RKO (cell line): ENCODE measurements at regions not wholly inside any gene's neighbourhood (a gene's known extent, or its start where the extent isn't known, plus 50 kb on each side); places are given as distances from the start of the nearest gene placed in this dataset.

ENCODE experiments used
- DNase-seq: peaks from one replicate; pipeline ENCODE4 v3.0.0-alpha.2; 2016; ENCODE audit warnings: low spot score

DNA sequence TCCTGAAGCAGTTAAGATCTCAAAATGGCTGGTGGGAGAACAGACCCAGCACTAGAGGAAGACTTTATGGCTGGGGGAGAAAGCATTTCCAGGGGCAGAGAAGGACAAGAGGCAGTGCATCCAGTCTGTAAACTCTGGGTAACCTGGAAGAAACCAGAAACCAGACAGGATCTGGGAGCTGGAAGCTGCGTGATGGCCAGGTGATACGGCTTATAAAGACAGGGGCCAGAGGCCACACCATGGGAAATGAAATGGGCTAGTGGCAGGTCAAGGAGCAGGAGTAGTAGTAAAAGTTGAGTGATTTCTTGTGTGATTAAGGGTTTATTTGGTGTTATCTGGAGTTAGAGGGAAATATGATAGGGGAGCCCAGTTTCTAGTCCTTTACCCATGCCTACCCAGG lies 144.7 kb upstream of the ARRDC4 start:
- DNase-seq, result no peak

DNA sequence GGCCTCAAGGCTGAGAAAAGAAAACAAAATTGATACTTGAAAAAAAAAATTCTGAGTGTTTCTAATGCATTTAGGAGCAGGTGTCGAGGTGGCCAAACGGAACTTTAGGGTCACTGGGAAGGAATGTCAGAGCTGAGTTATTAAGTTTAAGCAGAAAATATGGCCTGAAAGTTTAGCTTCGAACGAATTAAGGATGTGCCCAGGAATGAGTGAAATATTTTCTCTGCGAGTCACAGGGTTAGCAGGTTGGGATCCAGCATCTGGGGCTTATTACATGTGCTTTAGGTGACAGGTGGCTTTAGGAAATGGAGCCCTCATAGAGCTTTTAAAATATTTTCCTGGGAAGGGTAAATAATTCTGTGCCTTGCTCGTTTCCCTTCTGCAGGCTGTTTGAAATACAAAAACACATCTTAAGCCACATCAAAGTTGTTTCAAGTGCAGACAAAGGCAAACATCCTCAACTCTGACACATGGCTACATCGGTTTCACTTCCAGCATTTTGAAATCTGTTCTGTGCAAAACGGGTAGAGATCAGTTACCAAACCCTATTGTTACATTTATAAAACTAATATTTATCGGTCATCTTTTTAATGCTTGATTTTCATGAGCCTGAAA lies 143.1 kb upstream of the ARRDC4 start:
- DNase-seq, result no peak

DNA sequence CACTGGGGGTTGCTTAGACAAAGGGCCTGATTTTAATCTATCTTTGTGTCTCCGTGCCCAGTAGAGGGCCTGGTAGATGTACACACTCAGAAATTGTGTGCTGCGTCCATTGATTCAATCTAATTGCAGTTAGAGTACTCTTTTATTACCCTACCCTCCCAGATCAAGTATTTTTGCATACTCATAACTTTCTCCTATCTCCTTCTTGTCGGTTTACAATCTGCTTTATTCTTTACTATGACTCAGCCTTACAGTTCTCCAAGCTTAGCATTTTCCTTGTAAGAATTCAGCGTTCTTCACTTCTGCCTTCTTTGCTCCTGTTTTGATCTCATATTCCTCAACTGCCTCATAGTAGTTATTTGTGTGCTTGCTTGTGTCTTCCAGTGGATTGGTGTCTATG lies 124.5 kb upstream of the ARRDC4 start:
- DNase-seq, result no peak

DNA sequence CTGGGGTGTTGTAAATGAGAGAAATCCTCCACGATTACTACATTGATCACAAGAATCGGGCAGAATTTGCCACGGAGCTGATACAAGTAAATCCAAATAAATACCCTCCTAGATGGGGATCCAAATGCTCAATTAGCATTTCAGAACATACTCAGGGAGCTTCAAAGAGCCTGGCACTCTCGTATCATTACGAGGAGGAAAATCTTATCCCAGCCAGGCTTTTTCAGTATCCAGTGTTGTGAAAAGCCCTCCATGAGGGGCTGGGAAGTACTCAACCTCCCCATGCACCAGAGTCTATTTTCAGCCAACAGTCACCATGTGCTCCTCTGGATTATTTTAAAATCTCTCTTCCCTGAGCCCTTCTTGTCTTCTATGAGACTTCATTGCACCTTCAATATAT lies 122.6 kb upstream of the ARRDC4 start:
- no peak for DNase-seq

DNA sequence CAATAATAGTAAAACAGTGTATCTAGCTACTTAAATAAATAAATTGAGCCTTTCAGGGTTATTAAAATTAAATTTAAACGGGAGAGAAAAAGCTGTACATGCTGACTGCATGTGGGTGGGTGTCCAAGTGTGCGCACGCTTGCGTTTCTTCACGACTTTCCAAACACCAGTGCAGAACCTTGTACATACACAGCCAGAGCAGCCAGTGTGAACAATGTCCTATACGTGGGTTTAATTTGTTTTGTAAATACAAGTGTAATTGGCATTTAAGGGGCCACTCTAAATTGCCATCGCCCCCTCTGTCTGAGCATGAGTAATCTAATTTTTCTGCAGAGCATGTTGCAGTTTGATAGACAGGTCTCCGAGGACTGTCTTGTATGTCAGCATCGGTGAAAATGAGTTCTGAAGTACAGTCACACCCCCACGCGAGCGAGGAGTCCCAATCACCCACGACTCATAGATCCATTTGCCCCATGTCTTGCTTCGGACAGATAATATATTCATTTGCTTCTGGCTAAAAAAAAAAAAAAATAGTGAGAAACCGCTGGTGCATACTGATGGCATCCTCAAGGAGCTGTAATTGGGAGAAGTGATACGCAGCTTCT lies 121.8 kb upstream of the ARRDC4 start:
- no peak for DNase-seq

DNA sequence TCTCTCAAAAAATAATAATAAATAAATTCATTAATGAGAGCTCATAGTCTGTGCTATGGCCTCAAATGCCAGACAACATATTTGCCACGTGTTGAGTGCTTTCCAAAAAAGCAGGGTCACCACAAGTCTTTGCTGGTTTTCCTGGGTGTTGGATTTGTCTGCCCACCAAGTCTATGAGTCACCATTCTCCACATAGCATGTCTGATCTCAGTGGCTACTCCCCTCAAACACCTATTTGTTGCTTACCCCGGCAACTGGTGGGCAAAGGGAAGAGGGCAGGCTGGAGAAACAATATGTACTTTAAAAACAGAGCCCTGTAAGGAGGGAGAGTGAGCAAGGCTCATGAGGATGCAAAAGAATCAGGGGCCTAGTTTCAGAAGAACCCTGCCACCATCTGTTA lies 120.0 kb upstream of the ARRDC4 start:
- DNase-seq, result no peak

DNA sequence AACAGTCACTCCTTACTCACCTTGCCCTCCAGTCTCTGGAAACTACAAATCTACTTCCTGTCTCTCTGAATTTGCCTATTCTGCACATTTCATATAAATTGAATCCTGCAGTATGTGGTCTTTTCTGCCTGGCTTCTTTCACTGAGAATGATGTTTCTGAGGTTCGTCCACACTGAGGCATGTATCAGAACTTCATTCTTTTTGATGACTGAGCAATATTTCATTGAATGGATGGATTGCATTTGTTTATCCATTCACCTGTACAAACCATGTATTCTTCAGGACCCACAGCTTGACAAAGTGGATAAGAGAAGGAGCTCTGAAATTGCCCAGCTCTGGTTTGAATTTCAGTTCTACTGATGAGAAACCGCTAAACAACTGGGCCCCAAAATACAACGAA lies 118.9 kb upstream of the ARRDC4 start:
- no peak for DNase-seq

DNA sequence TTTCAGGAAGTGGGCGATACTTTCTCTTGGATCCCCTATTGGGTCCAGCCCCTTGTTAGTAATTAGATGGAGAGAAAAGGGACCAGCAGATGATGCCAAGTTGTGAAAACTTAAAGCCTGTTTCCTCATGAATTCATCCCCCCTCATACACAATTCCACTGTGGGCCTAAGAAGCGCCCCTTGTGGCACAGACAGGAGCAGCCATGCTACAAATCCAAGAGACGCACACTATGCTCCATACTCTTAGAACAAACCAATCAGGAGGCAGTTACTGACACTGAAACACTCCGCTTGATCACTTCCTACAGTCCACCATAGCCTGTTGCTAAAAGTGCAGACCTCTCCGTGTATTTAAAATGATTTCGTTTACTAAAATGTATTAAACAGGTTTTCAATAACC lies 111.3 kb upstream of the ARRDC4 start:
- no peak for DNase-seq

DNA sequence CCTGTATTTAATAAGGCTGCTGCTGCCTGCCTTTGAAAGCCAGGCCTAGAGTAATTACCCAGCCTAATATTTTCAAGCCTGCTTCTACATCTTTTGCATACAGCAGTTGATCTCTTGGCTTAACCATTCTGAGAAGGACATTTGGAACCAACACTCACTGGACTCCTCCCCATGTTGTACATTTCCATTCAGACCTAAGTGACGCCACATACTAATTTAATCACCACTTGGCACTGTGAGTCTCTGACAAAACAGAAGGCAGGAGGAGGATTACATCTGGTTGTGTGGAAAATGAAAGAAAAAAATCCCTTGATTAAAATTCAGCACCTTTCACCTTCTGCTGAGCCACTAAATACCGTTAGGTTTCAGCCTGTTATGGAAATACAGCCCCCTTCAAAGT lies 102.2 kb upstream of the ARRDC4 start:
- DNase-seq, result no peak

DNA sequence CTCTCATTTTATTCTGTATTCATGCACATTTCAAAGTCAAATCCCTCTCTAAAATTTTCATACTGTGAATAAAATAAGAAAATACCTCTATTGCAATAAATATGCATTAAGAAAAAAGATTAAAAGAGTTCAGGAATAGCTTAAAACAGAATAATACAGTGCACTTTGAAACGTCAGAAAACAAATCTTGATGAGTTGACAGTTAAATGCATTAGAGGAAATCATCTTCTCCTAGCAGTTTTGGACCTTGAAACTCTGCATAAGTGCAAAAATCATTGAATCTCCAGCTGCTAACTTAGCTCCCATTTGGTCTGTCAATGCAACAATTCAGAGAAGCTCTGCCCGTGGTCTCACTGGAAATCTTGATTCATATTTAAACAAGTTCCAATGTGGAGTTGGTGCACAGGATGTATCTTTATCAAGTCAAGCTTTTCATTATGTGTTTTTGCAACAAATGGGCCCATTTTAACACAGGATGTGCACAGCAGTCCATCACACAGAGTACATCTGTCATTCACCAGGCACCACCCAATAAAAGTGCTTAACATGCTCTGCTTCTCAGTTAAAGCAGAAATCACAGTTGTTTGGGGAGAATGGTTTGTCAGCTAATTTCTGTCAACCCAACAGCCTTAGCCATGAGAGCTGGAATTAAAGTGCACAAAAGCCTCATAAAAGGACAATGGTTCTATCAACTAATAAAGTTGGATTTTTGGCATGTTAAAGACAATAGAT lies 98.8 kb upstream of the ARRDC4 start:
- DNase-seq, result no peak

DNA sequence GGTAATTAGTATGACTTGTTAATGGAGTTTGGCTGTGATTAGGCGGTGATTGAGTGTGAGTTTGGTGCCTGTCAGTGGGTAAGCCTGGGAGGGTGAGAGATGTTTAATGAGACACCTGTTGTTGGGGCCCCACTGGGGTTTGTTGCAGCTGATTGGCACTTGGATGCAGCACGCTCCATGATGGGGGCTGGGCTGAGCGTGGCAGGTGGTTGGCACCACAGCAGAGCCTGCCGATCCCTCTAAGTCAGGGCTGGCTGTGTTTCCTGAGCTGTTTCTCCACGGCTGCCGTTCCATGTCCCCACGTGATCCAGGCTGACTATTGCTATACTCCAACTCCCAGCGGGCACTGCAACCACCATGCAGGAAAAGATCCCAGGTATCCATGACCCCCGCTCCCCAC lies 93.5 kb upstream of the ARRDC4 start:
- no peak for DNase-seq

DNA sequence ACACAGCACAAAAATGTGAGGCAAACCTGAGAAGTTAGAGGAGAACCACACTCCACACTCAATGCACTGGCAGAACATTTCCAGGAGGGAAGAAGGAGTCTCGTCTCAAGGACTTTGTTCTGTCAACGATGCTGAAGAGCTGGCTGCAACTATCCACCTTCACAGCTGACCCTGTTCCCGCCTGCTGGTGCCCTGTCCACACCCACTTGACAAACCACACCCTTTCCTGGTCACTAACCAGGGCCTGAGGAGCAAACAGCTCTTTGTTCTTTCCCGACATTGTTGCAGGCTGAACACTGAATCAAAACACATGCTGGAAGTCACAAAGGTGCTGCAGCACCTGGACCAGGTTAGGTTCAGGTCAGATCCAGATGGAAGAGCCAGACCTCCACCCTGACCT lies 92.6 kb upstream of the ARRDC4 start:
- no peak for DNase-seq

DNA sequence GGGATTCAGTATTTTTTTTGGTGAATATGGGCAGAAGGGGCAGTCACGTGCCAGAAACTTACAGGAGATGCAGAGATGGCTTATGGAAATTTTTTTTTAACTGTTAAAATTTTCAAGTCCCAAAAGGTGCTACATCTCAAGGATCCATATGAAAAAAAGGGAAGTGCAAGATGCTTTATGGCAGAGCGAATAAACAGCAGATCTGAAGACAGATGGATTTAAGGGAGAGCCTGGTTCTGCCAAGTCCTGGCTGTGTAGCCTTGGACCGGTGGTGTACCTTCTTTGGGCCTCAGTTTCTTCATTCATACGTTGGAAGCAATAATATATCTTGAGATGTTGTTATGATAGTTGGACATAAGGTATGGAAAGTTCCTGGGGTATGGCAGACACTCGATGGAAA lies 91.5 kb upstream of the ARRDC4 start:
- DNase-seq, result no peak

DNA sequence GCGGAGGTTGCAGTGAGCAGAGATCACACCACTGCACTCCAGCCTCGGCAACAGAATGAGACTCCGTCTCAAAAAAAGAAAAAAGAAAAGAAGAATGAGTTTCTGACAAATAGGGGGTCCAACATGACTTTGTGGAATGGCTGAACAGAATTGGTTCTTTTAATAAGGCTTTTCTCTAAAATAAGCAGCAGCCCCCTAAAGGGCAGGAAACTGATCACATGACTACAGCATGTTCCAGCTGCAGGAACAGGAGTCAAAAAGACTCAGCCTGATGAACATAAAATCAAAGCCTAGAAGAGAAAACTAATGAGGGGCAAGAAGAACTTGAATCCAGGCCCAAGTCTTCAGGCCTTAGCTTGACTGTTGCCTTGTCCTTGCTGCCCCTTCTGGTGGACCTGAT lies 89.7 kb upstream of the ARRDC4 start:
- no peak for DNase-seq

DNA sequence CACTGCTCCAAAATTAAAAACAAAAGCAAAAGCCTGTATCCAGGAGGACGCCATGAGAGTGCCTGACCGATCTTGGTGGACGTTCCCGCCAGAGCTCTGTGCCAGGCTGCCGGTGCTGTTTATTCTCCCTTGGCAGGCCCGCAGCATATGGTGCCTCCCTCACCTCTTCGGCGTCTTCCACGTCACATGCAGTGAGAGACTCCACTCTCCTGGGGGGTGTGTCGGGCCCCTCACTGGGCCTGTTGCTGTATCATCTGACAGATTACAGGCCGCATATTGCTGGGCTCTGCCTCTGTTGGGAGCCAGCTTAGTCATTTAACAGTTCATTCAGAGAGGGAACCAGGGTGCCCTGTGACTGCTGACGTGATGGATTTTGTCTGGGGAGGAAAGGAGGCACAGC lies 86.4 kb upstream of the ARRDC4 start:
- DNase-seq, result no peak

DNA sequence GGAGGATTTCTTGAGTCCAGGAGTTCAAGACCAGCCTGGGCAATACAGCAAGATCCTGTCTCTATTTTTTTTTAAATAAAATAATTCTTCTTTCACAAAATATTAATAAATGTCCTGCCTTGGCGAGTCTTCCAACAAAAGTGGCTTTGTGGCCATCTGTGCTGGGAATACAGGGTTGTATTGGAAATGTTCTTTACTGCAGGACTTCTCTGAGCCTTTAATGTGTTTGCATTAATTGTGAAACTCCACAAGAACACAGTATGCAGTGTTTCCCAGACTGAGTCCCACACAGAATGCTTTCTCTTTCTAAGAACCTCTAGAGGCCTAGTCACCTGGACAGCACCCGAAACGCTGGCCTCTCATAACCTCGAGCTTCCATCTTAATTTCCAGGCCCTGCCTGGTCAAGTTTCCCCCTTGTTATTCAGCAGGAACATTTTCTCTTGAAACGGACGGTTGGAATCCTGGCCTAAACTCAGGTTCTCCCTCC lies 85.4 kb upstream of the ARRDC4 start:
- DNase-seq, result no peak

DNA sequence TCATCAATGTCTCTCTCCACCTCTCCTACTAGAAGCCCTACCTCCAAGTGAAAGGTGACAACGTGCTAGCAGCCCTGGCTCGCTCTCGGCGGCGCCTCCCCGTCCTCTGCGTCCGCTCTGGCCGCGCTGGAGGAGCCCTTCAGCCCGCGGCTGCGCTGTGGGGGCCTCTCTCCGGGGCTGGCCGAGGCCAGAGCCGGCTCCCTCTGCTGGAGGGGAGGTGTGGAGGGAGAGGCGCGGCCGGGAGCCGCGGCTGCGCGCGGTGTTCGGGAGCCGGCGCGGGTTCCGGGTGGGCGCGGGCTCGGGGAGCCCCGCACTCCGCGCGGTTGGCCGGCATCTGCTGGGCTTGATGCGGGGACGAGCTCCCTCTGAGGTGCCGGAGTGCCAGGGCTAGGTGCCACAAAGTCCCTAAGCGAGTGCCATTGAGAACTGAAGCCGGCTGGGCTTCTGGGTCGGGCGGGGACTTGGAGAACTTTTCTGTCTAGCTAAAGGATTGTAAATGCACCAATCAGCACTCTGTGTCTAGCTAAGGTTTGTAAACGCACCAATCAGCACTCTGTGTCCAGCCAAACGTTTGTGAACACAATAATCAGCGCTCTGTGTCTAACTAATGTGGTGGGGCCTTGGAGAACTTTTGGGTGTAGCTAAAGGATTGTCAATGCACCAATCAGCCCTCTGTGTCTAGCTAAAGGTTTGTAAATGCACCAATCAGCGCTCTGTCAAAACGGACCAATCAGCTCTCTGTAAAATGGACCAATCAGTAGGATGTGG lies 84.8 kb upstream of the ARRDC4 start:
- DNase-seq, result no peak

DNA sequence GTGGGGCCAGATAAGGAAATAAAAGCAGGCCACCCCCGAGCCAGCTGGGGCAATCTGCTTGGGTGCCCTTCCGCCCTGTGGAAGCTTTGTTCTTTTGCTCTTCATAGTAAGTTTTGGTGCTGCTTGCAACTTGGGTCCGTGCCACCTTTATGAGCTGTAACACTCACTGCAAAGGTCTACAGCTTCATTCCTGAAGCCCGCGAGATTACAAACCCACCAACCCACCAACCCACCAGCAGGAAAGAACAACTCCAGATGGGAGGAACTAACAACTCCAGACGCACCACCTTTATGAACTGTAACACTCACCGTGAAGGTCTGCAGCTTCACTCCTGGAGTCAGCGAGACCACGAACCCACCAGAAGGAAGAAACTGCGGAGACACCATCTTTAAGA lies 84.2 kb upstream of the ARRDC4 start:
- no peak for DNase-seq

DNA sequence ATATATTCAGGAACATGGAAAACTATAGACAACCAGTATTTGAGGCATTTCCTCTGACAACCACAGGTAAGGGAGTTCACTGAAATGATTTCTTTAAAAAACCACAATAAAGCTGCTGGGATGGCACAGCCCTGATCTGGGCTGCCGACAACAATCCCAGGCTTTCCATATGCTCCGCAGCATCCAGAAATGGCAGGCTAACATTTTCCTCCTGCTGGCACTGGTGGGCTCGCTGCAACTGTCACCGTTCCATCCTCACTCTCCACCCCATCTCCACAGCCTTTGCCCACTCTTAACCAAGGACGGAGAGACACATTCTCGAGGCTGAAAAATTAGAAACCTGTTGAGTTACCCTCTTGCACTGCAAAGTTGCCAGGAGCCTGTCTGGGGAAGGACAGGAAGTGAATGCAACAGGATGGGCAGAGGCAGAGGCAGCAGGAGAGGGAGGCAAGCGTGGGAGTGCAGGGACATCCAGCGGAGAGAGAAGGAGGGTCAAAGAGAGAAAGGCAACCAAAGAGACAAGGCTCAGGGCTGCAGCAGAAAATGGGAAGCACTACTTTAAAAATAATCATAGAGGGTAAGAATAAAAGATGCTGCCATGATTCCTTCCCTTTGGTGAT lies 79.0 kb upstream of the ARRDC4 start:
- DNase-seq, result no peak

DNA sequence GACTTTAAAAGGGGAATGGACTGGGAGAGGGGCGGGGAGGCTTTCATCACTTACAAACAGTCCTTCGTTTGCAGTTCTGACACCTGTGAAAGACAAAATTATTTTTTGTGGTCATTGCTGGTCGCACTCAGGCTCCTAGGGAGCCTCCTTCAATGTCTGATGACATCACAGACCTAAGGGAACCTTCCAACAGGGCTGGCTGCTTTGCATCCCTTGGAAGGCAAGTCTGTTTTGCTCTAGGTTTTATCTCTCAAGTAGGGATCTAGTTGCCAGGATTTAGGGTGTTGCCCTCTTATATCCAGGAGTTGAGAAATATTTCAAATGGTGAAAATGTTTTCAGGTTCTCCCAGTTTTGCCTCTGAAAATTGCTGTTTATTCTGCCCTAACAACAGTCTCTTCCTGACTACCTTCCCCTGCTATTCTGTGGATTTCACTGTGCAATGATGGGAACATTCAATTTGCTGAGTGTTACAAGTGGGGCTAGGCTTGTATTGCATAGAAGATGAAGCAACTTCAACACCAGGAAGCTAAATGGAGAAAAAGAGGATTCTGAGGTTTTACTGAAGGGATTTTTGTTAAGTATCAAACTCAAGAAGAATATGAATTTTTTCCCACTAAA lies 75.9 kb upstream of the ARRDC4 start:
- DNase-seq, result no peak

DNA sequence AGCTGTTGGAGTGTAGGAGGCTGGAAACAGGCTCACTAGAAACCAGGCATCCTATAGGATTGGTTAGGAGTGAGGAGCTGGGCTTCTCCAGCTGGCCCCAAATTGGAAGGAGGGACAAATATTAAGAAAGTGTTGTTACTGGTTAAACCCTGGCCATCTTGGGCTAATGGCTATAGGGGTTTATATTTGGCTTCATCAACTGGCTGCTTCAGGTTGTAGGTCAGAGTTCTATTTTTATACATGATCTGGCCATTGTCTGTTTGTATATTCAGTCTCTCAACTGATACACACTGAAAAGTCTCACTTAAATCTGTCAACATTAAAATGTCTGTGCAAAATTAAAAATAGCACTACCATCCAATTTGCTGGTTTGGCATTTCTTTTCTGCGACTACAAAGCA lies 70.2 kb upstream of the ARRDC4 start:
- no peak for DNase-seq
